HG03159 (cell line): ENCODE measurements at regions not wholly inside any gene's neighbourhood (a gene's known extent, or its start where the extent isn't known, plus 50 kb on each side); places are given as distances from the start of the nearest gene placed in this dataset.
A peak's percentile ranks its signal among the peaks of the same experiment; 100 is the strongest.
"Not testable (repeated sequence)": the region's sequence is repeated elsewhere in the genome, so short reads cannot be mapped to it uniquely, and the experiment has no call there.

Experiments
- ATAC-seq: cut with Tn5 transposase; IDR thresholded peaks from one replicate; pipeline ENCODE4 v1.9.1; 2021; ENCODE audit warnings: mild to moderate bottlenecking, moderate library complexity; ENCODE audit not compliant: unreplicated experiment

DNA sequence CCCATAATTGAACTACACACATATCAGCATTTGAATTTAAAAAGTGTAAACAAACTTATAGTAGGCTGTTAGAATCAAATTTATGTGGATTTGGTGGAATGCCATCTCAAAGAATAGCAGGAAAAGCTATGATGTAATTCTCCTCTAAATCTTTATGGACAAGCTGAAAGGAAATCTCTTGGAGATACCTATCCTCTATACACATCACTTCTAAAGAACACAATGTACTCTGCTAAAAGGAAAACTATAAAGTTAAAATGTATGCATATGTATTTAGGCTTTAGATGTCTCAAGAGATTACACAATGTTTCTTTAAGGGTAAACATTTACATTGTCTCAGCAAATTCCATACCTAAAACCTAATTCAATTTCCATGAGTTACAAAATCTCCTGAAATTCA lies 323.3 kb downstream of the CRPPA start:
- no peak for ATAC-seq

DNA sequence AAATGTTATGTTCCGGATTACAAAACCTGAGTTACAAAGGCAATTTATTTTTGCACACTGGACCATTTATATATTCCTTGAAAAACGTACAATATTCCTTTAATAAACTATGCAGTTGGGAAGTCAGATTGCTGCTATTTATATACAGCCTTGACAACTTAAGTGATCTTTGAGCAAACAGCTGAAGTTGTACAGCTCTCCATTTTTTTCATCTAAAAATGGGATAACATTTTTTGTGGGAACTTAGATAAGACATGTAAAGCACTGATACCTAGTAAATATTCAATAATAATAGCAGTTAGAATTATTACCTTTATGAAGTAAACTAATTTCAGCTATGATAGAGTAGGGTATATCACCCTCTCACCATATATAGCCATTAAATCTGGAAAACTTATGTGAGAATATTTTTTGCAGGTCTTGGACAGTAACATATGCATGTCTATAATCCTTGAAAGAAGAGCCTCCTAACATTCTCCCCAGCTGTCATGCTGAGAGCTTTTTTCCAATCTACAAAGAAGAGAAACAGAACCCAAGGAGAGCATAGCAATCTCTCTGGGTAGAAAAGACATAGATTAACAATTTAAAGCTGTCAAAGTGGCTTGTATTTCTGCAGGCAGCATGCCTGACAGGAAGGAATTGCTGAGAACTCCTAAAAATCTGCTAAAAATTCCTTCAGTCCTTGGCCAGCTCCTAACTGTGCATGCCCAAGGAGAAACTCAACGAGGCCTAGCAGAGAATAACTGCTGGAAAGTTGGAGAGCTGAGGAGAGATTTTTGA lies 326.0 kb downstream of the CRPPA start:
- ATAC-seq = no peak

DNA sequence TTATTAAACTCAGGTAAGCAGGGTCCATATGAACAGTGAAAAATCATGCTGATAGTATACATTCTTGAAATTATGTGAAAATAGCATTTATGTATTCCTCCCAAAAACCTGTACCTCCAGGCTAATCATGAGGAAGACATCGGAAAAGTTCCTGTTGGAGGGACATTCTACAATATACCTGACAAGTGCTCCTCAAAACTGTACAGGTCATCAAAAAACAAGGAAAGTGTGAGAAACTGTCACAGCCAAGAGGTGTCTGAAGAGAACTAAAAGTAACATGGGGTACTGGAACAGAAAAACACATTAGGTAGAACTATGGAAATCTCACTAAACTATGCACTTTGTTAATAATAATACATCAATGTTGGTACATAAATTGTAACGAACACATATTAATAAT lies 326.7 kb downstream of the CRPPA start:
- ATAC-seq = no peak

DNA sequence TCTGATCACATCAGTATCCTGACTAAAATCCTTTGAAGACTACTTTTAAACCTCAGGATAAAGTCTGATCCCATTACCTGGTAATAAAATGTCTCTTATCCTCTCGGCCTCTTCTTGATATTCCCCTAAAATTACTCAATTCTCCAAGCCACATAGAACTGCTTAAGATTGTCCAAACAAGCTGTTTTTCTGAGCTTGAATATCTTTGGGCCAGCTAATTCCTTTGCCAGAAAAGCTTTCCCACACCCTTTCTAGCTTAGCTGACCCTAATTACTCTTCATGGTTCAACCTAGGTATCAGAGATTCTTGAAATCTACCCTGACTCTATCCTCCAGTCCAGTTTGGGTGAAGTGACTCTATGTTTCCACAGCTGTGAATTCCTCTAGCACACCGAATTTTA lies 328.6 kb downstream of the CRPPA start:
- ATAC-seq = no peak

DNA sequence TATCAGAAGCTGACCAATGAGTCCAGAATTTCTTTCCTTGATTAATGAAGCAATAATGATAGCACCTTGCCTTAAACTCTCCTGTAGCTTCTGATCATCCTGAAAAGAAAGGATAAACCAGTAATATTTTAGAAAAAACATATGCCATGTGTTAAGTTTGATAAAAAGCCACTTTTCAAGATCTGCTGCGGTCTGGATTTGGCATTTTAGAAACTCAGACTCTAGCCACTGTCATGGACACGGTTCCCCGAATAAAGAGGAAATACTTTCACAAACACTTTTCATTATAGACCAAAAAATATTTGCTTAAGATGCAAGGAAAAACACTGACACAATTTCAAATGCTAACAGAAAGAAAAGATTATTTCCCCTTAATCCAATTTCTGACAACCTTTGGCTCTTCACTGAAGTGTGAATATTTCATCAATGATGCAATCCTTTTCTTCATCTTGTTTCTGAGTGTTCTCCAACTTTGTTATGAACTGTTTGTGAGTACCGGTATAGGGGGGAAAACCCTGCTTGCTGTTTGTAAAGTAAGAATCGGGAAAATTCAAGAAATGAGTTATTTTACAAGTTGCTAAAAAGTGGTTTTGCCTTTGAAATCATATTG lies 329.5 kb downstream of the CRPPA start:
- no peak for ATAC-seq

DNA sequence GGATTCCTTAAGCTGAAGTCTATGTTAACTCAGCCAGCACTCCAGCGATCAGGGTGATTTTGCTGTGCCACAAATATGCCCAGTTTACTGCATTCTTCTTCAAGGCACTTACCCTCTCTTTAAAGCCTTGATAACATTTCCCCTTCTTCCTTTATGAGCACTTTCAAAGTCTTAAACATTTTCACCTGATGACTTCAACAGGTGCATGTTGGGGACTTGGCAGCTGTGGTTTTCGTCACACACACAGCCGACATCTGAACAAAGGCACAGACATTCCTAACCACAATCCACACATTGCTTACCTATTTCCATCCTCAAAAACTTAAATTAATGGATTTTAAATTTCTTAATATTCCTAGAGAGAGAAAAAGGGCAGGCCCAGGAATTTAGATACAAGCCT lies 331.5 kb downstream of the CRPPA start:
- ATAC-seq = no peak

DNA sequence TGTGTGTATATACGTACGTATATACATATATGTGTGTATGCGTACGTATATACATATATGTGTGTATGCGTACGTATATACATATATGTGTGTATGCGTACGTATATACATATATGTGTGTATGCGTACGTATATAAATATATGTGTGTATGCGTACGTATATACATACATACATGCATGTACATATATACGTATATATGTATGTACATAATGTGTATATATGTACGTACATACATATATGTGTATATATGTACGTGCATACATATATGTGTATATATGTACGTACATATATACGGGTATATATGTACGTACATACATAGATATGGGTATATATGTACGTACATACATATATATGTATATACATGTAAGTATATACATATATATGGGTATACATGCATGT lies 332.1 kb downstream of the CRPPA start:
- ATAC-seq = no peak

DNA sequence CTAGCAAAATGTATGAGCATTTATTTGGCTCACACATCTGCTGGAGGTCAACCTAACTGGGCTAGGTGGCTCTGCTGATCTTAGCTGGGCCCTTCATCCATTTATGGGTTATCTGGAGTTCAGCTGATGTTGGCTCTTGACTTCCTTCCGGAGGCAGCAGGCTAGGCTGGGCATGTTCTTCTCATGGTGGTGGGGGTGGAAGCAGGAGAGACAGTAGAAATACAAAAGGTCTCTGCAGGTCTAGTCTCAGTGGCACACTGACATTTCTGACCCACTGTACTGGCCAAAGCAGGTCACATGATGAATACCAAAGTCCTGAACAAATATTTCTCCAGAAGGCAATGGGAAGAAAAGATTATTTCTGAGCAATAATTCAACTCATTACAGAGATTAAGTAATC lies 334.6 kb downstream of the CRPPA start:
- no peak for ATAC-seq

DNA sequence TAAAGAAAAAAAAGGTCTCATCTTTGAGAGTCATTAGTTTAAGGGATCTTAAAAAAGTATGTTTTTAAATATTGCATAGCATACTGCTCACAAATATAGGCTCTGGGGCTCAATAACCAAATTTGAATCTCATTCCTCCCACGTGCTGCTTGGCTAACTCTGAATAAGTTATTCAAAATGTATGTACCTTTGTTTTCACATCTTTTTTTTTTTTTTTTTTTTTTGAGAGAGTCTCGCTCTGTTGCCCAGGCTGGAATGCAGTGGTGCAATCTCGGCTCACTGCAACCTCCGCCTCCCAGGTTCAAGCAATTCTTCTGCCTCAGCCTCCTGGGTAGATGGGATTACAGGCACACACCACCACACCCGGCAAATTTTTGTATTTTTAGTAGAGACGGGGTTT lies 335.6 kb downstream of the CRPPA start:
- not testable (repeated sequence) for ATAC-seq

DNA sequence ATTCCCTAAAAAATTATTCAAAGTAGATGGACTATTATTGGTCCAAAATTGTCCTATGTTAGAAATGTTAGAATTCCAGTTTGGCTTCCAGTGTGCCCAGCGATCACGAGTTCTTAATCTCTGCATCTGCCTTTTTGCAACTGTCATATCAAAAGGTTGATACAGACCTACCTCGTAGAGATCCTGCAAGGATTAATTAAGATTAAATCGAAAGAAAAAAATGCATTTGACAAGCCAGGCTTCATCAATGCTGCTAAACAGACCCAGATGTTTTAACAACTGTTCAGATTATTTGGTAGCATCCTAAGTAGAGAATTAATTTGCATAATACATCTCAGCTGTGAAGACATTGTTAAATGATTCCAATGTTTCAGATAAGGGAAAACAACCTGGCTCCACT lies 336.5 kb downstream of the CRPPA start:
- no peak for ATAC-seq

DNA sequence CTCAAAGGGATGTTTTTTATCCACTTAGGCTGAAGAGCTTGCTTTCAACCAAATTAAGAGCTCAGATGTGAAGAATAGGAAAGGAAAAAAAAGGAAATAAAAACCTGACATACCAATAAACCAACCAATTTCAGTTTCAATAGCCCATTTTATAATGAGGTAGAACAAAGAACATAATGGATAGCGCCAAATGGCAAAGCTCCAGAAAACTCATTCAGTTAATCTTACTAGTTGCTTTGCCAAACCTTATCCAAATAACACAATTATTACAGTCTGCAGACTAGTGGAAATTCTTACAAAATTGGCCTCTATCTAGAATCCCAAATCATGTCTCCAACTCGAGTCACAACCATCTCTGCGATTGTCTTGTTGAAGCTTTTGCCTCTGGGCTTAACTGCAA lies 337.0 kb downstream of the CRPPA start:
- ATAC-seq = no peak

DNA sequence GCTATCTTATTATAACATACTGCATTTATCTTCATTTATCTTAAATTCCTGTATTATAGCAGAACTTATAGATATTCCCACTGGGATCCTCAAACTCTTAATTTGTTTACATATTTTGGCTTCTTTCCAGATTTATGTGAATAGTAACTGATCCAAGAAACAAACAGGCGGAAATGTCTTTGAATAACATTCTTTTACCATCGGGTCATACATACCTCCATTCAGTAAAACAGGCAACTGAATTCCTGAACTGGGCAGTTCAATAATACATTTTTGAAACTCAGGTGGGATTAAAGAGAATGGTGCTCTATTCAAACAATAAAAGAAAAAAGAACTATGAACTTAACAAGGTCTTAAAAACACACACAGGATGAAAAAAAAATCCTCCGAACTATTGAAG lies 337.4 kb downstream of the CRPPA start:
- no peak for ATAC-seq

DNA sequence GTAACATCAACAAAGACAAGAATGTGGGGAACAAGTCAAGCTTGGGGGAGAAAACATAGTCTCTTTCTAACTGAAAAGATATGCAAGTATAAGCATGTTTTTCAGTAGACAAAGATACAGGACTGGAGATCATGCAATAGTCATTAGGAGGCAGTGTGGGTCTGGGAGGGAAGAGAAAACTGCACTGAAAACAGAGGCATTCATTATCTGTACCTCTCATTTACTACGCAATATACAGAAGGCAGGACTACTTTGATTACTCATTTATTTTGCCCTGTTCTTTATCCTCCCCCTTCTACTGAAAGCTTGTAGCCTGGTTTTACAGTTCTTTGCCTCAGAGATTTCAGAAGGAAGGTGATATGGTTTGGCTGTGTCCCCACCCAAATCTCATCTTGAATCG lies 341.2 kb downstream of the CRPPA start:
- ATAC-seq = no peak

DNA sequence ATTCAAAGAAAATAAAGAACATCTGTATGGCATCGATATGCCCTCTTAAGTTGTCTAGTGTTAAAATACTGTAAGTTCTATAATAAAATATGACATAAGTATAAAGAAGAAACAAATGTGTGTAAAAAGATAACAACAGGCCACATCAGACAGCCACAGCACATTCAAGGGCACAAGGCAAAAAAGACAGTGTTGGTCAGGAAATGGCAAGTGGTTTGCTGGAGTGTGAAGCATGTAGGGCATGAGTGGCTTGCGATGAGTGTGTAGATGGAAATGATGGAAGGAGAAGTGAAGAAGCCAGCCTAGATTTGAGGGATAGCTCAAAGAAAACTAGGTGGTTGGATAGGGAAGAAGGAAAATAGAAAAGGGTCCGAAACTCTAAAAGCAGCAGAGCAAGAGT lies 341.6 kb downstream of the CRPPA start:
- ATAC-seq = no peak

DNA sequence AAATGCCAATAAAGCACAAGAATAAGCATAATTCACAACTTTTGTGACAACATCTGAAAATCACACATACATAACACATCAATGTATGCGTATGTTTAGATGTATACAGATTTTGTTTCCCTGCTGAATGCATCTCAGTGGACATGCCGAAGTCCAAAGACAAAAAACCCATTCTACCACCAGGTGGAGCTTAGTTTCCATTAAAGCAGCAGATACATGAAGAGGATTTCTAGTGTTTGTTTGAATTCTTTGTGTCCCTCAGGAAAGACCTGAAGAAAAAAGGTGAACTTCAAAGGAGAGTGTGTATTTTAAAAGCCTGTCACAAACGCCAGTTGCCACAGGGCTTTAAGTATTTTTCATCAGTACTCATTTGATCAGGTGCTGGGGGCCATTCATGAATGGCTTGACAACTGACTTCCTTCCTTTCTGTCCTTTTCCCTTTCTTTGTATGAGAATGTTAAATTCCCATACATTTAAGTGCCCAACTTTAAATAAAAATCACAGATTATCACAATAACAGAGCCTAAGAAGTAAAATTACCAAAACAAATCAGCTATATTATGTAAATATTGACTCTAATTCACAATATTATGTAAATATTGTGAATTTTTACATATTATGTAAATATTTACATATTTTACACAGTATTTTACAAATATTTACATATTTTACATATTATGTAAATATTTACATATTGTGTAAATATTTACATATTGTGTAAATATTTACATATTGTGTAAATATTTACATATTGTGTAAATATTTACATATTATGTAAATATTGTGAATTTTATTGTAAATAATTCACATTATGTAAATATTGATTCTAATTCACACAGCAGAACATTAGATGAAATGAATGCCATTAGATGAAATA lies 343.0 kb downstream of the CRPPA start:
- peak; percentile 68 for ATAC-seq

DNA sequence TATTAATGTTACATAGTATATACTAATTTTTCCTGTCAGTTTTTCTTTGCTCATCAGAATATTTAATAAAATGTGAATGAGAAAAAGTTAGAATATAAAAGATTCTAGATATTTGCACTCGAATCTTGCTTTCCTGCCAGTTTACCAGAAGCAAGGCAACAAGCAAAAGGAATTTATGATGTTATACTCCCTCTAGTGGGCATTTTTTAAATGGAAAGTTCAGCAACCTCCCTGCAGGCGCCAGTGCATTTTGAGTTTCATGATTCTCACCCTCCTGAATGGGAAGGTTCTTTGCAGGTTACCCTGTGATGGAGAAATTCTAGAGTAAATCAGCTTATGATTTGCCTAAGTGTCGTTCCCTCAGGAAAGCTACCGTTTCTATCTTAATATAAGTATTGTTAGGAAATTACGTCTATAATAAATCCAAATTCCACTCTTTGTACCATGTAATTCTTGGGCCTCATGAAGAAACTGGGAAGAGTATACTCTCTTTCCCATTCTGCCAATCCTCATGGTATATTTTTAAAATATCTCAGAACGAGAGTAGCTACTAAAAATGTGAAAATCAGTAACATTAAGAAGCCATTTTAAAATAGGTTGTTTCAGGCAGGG lies 350.0 kb downstream of the CRPPA start:
- ATAC-seq = peak; percentile 89

DNA sequence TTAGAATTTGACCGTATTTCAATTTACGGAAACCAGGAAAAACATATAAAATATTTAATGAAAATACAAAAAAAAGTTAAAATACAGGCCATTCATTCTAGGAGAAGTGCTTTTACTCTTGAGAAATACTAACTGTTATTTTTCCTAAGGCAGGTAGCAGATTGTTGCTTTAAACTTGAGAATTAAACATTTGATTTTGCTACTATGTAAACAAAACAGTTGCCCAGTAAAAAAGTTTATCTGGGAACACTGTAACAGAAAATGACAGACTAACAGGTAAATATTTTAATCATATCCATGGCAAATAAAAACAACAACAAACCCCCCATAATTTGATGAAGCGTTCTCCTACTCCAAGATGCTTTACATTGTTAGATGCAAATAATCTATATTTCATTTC lies 350.5 kb downstream of the CRPPA start:
- no peak for ATAC-seq

DNA sequence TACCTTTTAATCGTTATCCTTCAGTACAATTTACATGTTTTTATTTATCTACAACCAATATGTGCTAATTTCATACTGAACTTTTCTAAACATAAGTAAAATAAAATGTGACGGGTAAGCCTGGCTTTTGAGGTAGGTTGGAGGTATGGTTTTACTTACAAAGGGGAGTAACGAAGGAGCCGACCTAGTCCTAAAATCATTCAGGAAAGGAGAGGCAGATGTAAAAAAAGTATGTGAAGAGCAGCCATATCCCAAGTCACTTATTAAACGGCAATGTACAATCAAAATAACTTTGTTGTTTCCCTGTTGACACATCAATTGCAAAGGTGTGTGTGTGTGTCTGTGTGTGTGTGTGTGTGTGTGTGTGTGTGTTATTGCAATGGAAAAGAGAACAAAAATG lies 351.3 kb downstream of the CRPPA start:
- no peak for ATAC-seq

DNA sequence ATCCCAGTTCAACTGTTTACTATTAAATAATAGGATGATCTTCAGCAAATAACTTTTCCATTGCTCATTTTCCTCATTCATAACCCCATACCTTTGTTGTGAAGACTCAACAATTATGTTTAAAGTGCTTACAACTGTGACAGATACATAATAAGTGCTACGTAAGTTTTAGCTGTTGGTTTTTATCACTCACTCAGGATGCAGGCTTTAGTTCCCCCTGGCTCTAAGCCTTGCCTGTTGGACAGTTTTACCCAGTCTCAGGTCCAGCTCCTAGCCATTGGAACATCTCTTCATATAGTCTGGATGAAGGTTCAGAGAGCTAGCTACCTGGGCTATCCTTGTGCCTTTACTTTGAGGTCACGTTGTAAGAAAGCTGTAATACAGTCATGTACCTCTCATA lies 353.2 kb downstream of the CRPPA start:
- ATAC-seq = no peak

DNA sequence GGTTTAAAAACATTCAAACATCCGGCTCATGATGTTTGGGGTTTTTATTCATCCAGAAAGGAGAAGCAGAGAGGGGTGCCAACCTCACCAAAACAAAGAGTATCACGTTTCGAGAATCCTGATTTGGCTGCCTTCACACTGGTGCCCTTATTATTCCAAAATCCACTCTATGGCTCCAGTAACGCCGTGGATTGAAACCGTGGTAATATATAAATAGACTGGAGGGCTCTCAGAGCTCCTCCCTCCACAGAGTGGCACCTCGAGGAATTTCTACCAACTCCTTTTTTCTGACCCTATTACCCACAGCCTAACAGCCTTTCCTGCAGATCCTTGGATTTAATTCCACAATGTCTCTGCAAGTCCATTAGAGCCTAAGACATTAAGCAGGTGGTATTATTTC lies 353.6 kb downstream of the CRPPA start:
- no peak for ATAC-seq

DNA sequence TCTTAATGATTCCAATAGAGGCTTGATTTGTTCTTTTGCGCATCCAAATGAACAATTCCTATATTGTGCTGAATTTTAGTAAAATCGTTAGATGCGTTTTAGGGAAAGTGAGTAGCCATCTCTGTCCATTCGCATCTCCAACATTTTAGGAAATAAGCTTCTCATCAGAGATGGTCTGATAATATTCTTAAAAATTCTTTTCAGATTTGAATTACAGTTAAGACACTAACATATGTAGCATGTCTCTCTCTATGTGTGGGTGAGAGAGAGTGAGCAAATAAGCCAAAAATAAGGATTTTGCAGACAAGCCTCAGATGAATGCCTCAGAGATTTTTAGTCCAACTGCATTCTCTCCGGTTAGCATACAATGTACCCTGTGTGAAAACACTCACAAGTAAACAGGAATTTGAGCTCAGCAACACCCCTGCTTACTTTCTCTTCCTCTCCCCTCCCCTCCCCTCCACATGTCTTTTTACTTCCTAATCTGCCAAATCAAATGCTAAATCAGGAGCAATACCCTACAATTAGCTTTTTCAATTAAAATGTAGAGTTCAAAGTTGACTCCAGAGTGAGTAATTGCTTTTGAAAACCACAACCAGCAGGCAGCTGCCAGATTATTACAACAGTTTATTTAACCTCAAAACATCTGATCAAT lies 354.4 kb downstream of the CRPPA start:
- no peak for ATAC-seq
